GM23338 (cell line): ENCODE measurements at regions not wholly inside any gene's neighbourhood (a gene's known extent, or its start where the extent isn't known, plus 50 kb on each side); places are given as distances from the start of the nearest gene placed in this dataset.

ENCODE experiments used
- CREB1 ChIP-seq: fragments of 250-450 bp; sonication (Bioruptor Pico); IDR thresholded peaks from 2 replicates; pipeline ENCODE4 v1.5.0; 2020; ENCODE audit warnings: low read depth, mild to moderate bottlenecking, moderate library complexity
- EZH2 ChIP-seq: fragments of 200-600 bp; sonication (generic); IDR thresholded peaks from one replicate; pipeline ENCODE4 v1.8.0; 2017; ENCODE audit warnings: antibody characterized with exemption, mild to moderate bottlenecking, low read depth; ENCODE audit not compliant: unreplicated experiment
- TF ChIP-seq, protein P1 (sequence below), 2 experiments: fragments of 200-600 bp in 1 of 2; sonication (generic) in 1 of 2; conservative IDR thresholded peaks; 2 replicates each; pipeline versions ENCODE4 v1.5.1 to v1.6.1; 2016 to 2017; ENCODE audit warnings: antibody characterized with exemption in 2 of 2, low read depth in 2 of 2, mild to moderate bottlenecking in 2 of 2, moderate library complexity in 1 of 2

DNA sequence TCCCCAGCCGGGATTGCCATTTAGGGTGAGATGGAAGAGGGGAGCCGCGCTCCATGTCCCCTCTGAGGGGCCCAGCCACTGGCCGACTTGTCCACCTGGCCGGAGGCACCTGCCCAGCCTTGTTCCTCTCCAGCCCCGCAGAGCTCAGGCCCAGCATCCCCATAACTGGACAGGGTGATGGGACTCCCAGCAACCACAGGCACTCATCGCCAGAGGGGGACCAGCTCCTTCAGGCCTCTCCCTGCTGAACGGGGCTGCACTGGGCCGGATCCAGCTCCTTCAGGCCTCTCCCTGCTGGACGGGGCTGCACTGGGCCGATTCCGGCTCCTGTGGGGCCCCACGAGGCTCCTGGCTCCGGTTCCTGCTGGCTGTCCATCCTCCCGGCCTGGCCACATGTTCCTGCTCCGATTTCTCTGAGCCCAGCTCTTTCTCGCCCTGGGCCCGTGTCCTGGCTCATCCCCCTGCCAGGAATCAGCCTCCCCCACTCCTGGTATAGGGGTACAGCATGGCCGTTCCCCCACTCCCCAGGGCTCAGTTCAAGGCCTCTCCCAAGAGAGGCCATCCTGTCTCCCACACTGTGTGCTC is 56.1 kb upstream of the ADGRA1 start:
- TF ChIP-seq, protein P1, sequence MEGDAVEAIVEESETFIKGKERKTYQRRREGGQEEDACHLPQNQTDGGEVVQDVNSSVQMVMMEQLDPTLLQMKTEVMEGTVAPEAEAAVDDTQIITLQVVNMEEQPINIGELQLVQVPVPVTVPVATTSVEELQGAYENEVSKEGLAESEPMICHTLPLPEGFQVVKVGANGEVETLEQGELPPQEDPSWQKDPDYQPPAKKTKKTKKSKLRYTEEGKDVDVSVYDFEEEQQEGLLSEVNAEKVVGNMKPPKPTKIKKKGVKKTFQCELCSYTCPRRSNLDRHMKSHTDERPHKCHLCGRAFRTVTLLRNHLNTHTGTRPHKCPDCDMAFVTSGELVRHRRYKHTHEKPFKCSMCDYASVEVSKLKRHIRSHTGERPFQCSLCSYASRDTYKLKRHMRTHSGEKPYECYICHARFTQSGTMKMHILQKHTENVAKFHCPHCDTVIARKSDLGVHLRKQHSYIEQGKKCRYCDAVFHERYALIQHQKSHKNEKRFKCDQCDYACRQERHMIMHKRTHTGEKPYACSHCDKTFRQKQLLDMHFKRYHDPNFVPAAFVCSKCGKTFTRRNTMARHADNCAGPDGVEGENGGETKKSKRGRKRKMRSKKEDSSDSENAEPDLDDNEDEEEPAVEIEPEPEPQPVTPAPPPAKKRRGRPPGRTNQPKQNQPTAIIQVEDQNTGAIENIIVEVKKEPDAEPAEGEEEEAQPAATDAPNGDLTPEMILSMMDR (conservative IDR thresholded peaks at IDR 0.05; ENCODE audit: low read depth in 2 of 2): no peak
- no peak for TF ChIP-seq CREB1 (CRISPR knock-in tag)
- no peak for TF ChIP-seq EZH2
